ENCODE measurements at regions not wholly inside any gene's neighbourhood (a gene's known extent, or its start where the extent isn't known, plus 50 kb on each side); places are given as distances from the start of the nearest gene placed in this dataset.

DNA sequence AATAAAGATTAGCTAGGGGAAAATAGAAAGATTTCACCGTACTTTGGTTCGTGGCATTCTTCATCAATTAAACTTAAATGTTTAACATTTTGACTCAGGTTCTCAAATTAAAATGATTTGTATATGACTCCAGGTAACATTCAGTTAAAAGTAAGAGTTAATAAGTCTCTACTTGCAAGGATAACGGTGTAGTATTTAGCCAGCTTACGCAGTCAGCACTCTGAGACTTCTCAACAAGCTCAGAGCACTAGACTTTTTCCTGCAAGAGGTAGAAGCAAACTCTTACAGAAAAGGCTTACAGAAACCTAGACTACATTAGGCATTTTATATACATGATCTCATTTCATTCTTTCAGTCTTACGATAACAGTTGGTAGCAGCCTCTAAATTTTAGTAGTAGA lies 96.4 kb upstream of the PPARGC1A start:
- no peak for TF ChIP-seq EZH2 (IDR thresholded peaks at IDR 0.05; ENCODE audit: borderline replicate concordance, low read length)
- TF ChIP-seq, protein P1, sequence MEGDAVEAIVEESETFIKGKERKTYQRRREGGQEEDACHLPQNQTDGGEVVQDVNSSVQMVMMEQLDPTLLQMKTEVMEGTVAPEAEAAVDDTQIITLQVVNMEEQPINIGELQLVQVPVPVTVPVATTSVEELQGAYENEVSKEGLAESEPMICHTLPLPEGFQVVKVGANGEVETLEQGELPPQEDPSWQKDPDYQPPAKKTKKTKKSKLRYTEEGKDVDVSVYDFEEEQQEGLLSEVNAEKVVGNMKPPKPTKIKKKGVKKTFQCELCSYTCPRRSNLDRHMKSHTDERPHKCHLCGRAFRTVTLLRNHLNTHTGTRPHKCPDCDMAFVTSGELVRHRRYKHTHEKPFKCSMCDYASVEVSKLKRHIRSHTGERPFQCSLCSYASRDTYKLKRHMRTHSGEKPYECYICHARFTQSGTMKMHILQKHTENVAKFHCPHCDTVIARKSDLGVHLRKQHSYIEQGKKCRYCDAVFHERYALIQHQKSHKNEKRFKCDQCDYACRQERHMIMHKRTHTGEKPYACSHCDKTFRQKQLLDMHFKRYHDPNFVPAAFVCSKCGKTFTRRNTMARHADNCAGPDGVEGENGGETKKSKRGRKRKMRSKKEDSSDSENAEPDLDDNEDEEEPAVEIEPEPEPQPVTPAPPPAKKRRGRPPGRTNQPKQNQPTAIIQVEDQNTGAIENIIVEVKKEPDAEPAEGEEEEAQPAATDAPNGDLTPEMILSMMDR (IDR thresholded peaks at IDR 0.05; ENCODE audit: low read length): no peak

Measured in OCI-LY1 (cell line).